VCaP (cell line): ENCODE measurements at regions not wholly inside any gene's neighbourhood (a gene's known extent, or its start where the extent isn't known, plus 50 kb on each side); places are given as distances from the start of the nearest gene placed in this dataset.

Experiments
- H3K27ac ChIP-seq: fragments of 450-650 bp; 2 replicates; pipeline ENCODE4 v1.5.1; 2017
- TF ChIP-seq, protein P1 (sequence below): fragments of 450-650 bp; conservative IDR thresholded peaks from 2 replicates; pipeline ENCODE4 v1.5.1; 2017; ENCODE audit warnings: mild to moderate bottlenecking, moderate library complexity

DNA sequence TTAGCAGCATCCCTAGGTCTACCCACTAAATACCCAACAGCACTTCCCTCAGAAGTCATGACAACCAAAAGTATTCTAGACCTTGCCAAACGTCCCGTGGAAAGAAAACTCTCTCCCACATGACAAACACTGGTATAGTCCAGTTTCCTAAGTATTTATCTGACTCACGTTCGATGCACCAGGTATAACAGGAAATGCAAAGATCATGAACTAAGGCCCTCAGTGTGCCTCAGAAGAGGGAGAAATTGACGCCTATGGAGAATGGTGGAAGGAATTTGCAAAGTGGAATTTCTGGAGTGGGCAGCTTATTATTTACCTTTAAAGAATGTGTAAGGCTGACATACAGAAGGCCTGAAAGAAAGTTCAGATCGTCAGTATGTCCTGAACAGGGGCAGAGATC is 523.6 kb upstream of the DAB1 start:
- no peak overlapping the region for H3K27ac ChIP-seq
- TF ChIP-seq, protein P1, sequence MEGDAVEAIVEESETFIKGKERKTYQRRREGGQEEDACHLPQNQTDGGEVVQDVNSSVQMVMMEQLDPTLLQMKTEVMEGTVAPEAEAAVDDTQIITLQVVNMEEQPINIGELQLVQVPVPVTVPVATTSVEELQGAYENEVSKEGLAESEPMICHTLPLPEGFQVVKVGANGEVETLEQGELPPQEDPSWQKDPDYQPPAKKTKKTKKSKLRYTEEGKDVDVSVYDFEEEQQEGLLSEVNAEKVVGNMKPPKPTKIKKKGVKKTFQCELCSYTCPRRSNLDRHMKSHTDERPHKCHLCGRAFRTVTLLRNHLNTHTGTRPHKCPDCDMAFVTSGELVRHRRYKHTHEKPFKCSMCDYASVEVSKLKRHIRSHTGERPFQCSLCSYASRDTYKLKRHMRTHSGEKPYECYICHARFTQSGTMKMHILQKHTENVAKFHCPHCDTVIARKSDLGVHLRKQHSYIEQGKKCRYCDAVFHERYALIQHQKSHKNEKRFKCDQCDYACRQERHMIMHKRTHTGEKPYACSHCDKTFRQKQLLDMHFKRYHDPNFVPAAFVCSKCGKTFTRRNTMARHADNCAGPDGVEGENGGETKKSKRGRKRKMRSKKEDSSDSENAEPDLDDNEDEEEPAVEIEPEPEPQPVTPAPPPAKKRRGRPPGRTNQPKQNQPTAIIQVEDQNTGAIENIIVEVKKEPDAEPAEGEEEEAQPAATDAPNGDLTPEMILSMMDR, result no peak

DNA sequence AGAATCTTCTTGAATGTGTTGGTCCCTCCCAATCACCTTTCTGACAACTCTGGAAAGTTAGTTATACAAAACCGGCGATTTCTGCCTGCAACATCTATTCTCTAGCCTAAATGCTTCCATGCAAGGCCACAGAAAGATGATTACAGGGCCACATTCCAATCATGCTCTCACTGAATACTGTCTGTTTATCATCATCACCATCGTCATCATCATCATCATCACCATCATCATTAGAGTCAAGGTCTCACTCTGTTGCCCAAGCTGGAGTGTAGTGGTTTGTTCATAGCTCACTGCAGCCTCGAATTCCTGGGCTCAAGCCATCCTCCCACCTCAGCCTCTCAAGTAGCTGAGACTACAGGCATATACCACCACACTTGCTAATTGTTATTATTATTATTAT is 521.2 kb upstream of the DAB1 start:
- no peak overlapping the region for H3K27ac ChIP-seq
- TF ChIP-seq, protein P1, result no peak

DNA sequence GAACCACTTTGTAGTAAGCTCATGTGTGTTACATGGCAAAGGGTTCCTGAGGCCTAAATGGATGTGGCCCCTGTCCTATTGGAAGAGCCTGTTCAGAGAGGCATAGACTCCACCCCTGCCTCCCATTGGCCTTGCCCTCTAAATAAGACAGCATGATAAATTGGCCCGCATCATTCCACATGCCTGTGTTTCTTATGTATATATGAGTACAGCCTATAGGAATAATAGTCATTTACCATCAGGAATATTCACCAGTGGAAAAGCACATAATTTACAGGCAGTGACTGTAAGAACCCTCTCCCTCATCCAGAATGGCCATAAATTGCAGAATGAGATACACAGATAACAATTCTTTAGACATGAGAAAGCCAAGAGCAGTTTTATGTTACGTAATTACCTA is 519.5 kb upstream of the DAB1 start:
- no peak overlapping the region for H3K27ac ChIP-seq
- TF ChIP-seq, protein P1, result no peak

DNA sequence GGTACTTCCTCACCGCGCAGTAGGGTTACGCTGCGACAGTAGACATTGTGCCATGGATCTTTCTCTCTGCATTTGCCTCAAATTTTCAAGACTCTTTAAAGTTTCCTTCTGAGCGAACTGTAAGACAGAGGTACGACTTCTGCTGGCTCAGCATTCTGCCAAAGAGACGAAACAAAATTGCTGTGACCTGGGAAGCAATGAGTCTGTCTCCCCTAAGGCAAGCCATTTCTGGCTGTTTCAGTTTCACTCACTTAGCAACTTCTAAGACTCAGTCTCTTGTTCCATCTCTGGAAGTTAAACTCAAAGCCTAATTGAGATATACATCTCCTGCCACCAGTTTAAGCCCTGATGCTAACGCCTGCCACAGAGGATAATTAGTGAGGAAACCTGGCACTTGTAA is 510.9 kb upstream of the DAB1 start:
- no peak overlapping the region; the same call in 1 of the 2 replicates for H3K27ac ChIP-seq
- TF ChIP-seq, protein P1, result no peak

DNA sequence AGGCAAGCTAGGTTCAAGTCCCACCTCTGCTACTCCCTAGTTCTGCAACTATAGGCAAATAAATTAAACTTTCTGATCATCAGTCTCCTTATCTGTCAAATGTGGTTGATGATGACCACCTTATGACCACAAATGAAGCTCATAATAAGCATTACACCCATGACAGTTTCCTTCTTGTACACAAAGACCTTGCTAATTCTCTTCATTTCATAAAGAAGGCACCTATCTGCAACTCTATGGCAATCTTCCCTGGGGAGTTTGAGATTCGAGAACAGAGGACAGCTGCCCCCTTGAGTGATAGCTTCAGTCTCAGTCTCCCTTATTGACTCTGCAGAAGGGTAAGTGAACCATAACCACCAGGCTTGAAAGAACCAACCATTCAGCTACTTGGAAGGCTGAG is 503.1 kb upstream of the DAB1 start:
- no peak overlapping the region for H3K27ac ChIP-seq

DNA sequence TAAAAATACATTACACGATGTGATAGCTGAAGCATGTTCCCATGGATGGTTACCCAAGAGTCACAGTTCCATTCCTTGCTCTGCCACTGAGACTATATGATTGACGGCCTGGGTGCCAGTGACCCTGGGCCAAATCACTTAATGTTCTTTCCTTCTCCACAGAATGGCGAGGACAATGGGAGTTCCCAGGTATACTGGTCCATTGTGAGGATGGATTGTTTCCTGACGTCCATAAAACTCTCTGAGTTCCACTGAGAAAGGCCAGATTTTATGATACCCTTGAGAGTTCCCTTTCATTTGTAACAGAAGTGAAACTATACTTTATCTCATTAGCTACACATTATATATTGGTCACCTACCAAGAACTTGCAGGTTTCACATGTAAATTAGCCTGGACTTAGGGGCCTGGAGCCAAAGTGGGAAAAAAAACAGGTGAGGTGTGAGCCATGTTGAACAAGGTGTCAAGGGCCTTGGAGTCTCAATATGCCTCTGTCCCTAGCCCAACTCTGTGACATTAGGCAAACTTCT is 502.2 kb upstream of the DAB1 start:
- no peak overlapping the region for H3K27ac ChIP-seq

More for the DNA sequence above, 503.1 kb upstream of the DAB1 start:
- TF ChIP-seq, protein P1, result no peak

DNA sequence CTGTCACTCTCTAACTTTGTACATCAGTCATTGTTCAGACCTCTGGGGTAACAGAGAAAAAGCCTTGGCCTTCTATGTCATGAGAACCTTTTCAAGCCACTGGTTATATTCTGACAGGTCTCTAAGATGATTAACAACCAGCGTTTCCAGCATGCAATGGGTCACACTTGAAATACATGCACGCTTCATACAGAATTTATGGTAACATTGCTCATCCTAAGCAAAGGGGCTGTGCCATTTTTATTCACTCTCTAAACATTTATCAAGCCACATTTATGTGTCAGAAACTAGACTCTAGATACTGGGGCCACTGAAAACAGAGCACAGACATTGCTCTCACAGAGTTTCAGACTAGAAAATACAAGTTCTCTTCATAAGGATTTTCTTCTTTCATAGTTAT is 501.4 kb upstream of the DAB1 start:
- TF ChIP-seq, protein P1, result no peak
- H3K27ac ChIP-seq, result no peak overlapping the region

More for the DNA sequence above, 502.2 kb upstream of the DAB1 start:
- TF ChIP-seq, protein P1, result no peak

DNA sequence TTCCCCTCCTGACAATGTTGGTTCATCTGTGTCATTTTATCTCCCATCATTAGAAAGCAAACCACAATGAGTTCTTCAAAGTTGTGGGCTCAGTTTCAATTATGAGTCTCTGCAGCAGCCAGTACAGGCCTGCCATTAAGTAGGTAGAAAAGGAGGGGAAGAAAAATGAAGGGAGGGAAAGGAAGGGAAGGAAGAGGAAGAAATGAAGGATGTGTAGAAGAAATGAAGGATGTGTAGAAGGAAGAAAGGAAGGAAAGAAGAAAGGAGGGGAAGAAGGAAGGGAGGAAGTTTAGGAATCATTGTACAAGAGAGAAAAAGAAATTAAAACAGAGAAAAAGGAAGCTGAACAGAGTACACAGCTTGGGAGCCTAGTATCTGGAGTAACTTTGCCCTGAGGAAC is 498.3 kb upstream of the DAB1 start:
- TF ChIP-seq, protein P1, result no peak
- H3K27ac ChIP-seq, result no peak overlapping the region
